ENCODE measurements at regions not wholly inside any gene's neighbourhood (a gene's known extent, or its start where the extent isn't known, plus 50 kb on each side); places are given as distances from the start of the nearest gene placed in this dataset.

GRCh38 chr2:181176540-181176939 lies 196.1 kb downstream of the UBE2E3 start:
- WGBS, 2 donors (ENCODE audit: low coverage in 1 of 2), result 78 to 96% methylated on average over 1 of the region's 1 CpG
- no peaks in the 10 kb centered on the region for H3K9me3 ChIP-seq
- no peak for TF ChIP-seq POLR2AphosphoS5 (IDR thresholded peaks at IDR 0.05)
- H3K36me3 ChIP-seq, result no peaks in the 10 kb centered on the region
- intact Hi-C loops (cut with DNase I; ENCODE audit: low total_unique reads) (no loop called here), in situ Hi-C loops (cut with MboI; ENCODE audit: low pct_ligation_motif_present in 1 of 4, low pct_unique_long_range_greater_than_20kb in 1 of 4, low sequenced_read_pairs in 3 of 4) (no loop called here)
- peaks cover 0 to 11% (median 5%) of the 10 kb centered on the region in 4 donors for H3K4me1 ChIP-seq
- no peak for DNase-seq
- no peak overlapping the region for H3K27ac ChIP-seq
- no peak overlapping the region for H3K4me3 ChIP-seq
- no peaks in the 10 kb centered on the region for H3K27me3 ChIP-seq

GRCh38 chr2:181177376-181177775 lies 197.0 kb downstream of the UBE2E3 start:
- H3K4me1 ChIP-seq, result peaks cover 0 to 11% (median 5%) of the 10 kb centered on the region in 4 donors
- in situ Hi-C loops (cut with MboI; ENCODE audit: low pct_ligation_motif_present in 1 of 4, low pct_unique_long_range_greater_than_20kb in 1 of 4, low sequenced_read_pairs in 3 of 4), result no loop called here
- no peaks in the 10 kb centered on the region for H3K27me3 ChIP-seq
- TF ChIP-seq POLR2A (IDR thresholded peaks at IDR 0.05) (no peak), EP300 (IDR thresholded peaks at IDR 0.05; ENCODE audit: low read depth) (no peak), CTCF (IDR thresholded peaks at IDR 0.05) (no peak), POLR2AphosphoS5 (IDR thresholded peaks at IDR 0.05) (no peak)
- H3K9me3 ChIP-seq, result no peaks in the 10 kb centered on the region
- DNase-seq, result no peak
- no peak overlapping the region for H3K4me3 ChIP-seq
- H3K27ac ChIP-seq, result no peak overlapping the region
- no peaks in the 10 kb centered on the region for H3K36me3 ChIP-seq
- intact Hi-C loops (cut with DNase I; ENCODE audit: low total_unique reads), result no loop called here

GRCh38 chr2:181178130-181178529 lies 197.7 kb downstream of the UBE2E3 start:
- intact Hi-C loops (cut with DNase I; ENCODE audit: low total_unique reads), result no loop called here
- Histone ChIP-seq H3K4me3 (no peak overlapping the region), H3K27ac (no peak overlapping the region), H3K9me3 (no peaks in the 10 kb centered on the region), H3K36me3 (no peaks in the 10 kb centered on the region), H3K4me1 (peaks cover 0 to 11% (median 5%) of the 10 kb centered on the region in 4 donors), H3K27me3 (no peaks in the 10 kb centered on the region)
- TF ChIP-seq CTCF (IDR thresholded peaks at IDR 0.05) (no peak), POLR2A (IDR thresholded peaks at IDR 0.05) (no peak), POLR2AphosphoS5 (IDR thresholded peaks at IDR 0.05) (no peak), EP300 (IDR thresholded peaks at IDR 0.05; ENCODE audit: low read depth) (no peak)
- in situ Hi-C loops (cut with MboI; ENCODE audit: low pct_ligation_motif_present in 1 of 4, low pct_unique_long_range_greater_than_20kb in 1 of 4, low sequenced_read_pairs in 3 of 4), result no loop called here
- no peak for DNase-seq

- DNase-seq, result peak; percentile 26
- peaks cover 0 to 11% (median 5%) of the 10 kb centered on the region in 4 donors for H3K4me1 ChIP-seq
- H3K27me3 ChIP-seq, result no peaks in the 10 kb centered on the region
- 57 to 59% methylated on average over 2 of the region's 2 CpGs for WGBS, 2 donors (ENCODE audit: low coverage in 1 of 2)
- in situ Hi-C loops (cut with MboI; ENCODE audit: low pct_ligation_motif_present in 1 of 4, low pct_unique_long_range_greater_than_20kb in 1 of 4, low sequenced_read_pairs in 3 of 4), result no loop called here
- no peak overlapping the region for H3K4me3 ChIP-seq
- H3K9me3 ChIP-seq, result no peaks in the 10 kb centered on the region
- H3K36me3 ChIP-seq, result no peaks in the 10 kb centered on the region
- TF ChIP-seq CTCF (IDR thresholded peaks at IDR 0.05) (peak in 4 of 5 experiments; percentile 19 to 38 (median 25)), EP300 (IDR thresholded peaks at IDR 0.05; ENCODE audit: low read depth) (no peak), POLR2A (IDR thresholded peaks at IDR 0.05) (no peak)
- no peak overlapping the region for H3K27ac ChIP-seq
- intact Hi-C loops (cut with DNase I; ENCODE audit: low total_unique reads), result no loop called here
These were observed 198.5 kb downstream of the UBE2E3 start for GRCh38 chr2:181178823-181179412.

- H3K36me3 ChIP-seq, result no peaks in the 10 kb centered on the region
- DNase-seq, result no peak
- no peaks in the 10 kb centered on the region for H3K9me3 ChIP-seq
- H3K4me1 ChIP-seq, result no peaks in the 10 kb centered on the region
- no peaks in the 10 kb centered on the region for H3K27me3 ChIP-seq
- 67 to 76% methylated on average over 3 to 4 of the region's 4 CpGs for WGBS, 2 donors (ENCODE audit: low coverage in 1 of 2)
- no peak overlapping the region for H3K27ac ChIP-seq
- no peak for TF ChIP-seq POLR2AphosphoS5 (IDR thresholded peaks at IDR 0.05)
- no peak for TF ChIP-seq EP300 (IDR thresholded peaks at IDR 0.05; ENCODE audit: low read depth)
- intact Hi-C loops (cut with DNase I; ENCODE audit: low total_unique reads), result no loop called here
- no peak overlapping the region for H3K4me3 ChIP-seq
- in situ Hi-C loops (cut with MboI; ENCODE audit: low pct_ligation_motif_present in 1 of 4, low pct_unique_long_range_greater_than_20kb in 1 of 4, low sequenced_read_pairs in 3 of 4), result no loop called here
These were observed 203.6 kb downstream of the UBE2E3 start for GRCh38 chr2:181183878-181184542.
